Stimulated activated naive B cell treated with anti-CD40 and anti-IgM and Interleukin-4, amounts not matched to agents 10 μg/mL and 1 μg/mL and 100 μg/mL, for 72 hours (primary cell): ENCODE measurements at regions not wholly inside any gene's neighbourhood (a gene's known extent, or its start where the extent isn't known, plus 50 kb on each side); places are given as distances from the start of the nearest gene placed in this dataset.

ENCODE experiments used
- ATAC-seq, 2 donors: fragments of 150-1000 bp; cut with Tn5 transposase; replicated peaks; 2 replicates each; pipeline ENCODE4 v1.10.0; 2021; ENCODE audit warnings: moderate library complexity in 1 of 2
- DNase-seq: peaks from one replicate; pipeline ENCODE4 v3.0.0; 2021
- H3K27ac Mint-ChIP-seq: one replicate; pipeline ENCODE4 v1.8.0; 2022; ENCODE audit warnings: mild to moderate bottlenecking, mixed read lengths
- H3K27me3 Mint-ChIP-seq, 2 donors: one replicate each; pipeline ENCODE4 v1.8.0; 2022; ENCODE audit warnings: mixed read lengths in 2 of 2
- H3K36me3 Mint-ChIP-seq, 2 donors: one replicate each; pipeline ENCODE4 v1.8.0; 2022; ENCODE audit warnings: mixed read lengths in 2 of 2, mild to moderate bottlenecking in 1 of 2
- H3K4me1 Mint-ChIP-seq, 2 donors: one replicate each; pipeline ENCODE4 v1.8.0; 2022; ENCODE audit warnings: mixed read lengths in 2 of 2, mild to moderate bottlenecking in 1 of 2
- H3K4me3 Mint-ChIP-seq, 2 donors: one replicate each; pipeline ENCODE4 v1.8.0; 2022; ENCODE audit warnings: mild to moderate bottlenecking in 2 of 2, mixed read lengths in 2 of 2, moderate library complexity in 1 of 2
- H3K9me3 Mint-ChIP-seq, 2 donors: one replicate each; pipeline ENCODE4 v1.8.0; 2022; ENCODE audit warnings: mixed read lengths in 2 of 2, mild to moderate bottlenecking in 1 of 2

- peaks cover 0 to 3% of the 10 kb centered on the region in 2 donors for H3K27me3 Mint-ChIP-seq
- H3K4me1 Mint-ChIP-seq: no peaks in the 10 kb centered on the region
- no peaks in the 10 kb centered on the region for H3K36me3 Mint-ChIP-seq
- ATAC-seq (no peak), DNase-seq (no peak)
- no peak overlapping the region for H3K4me3 Mint-ChIP-seq
- H3K9me3 Mint-ChIP-seq: peaks cover 2 to 5% of the 10 kb centered on the region in 2 donors
- no peak overlapping the region for H3K27ac Mint-ChIP-seq
Observed at GRCh38 chr16:73775841-73776388, 520.7 kb upstream of the PSMD7 start.

GRCh38 chr16:73771196-73772064, 525.2 kb upstream of the PSMD7 start:
- Mint-ChIP-seq H3K36me3 (no peaks in the 10 kb centered on the region), H3K27me3 (no peaks in the 10 kb centered on the region), H3K9me3 (peaks cover 2 to 5% of the 10 kb centered on the region in 2 donors), H3K27ac (no peak overlapping the region), H3K4me1 (no peaks in the 10 kb centered on the region), H3K4me3 (no peak overlapping the region)
- ATAC-seq: no peak
- DNase-seq: no peak

GRCh38 chr16:73768786-73769203, 527.8 kb upstream of the PSMD7 start:
- ATAC-seq: no peak
- H3K4me3 Mint-ChIP-seq: no peak overlapping the region
- peaks cover 1 to 5% of the 10 kb centered on the region in 2 donors for H3K9me3 Mint-ChIP-seq
- no peaks in the 10 kb centered on the region for H3K27me3 Mint-ChIP-seq
- H3K4me1 Mint-ChIP-seq: no peaks in the 10 kb centered on the region
- H3K36me3 Mint-ChIP-seq: no peaks in the 10 kb centered on the region
- no peak overlapping the region for H3K27ac Mint-ChIP-seq
- no peak for DNase-seq

- no peak overlapping the region for H3K27ac Mint-ChIP-seq
- H3K27me3 Mint-ChIP-seq: no peaks in the 10 kb centered on the region
- H3K36me3 Mint-ChIP-seq: no peaks in the 10 kb centered on the region
- no peaks in the 10 kb centered on the region for H3K4me1 Mint-ChIP-seq
- H3K4me3 Mint-ChIP-seq: no peak overlapping the region
- ATAC-seq: no peak
- DNase-seq: no peak
- H3K9me3 Mint-ChIP-seq: peaks cover 0 to 5% of the 10 kb centered on the region in 2 donors
Observed at GRCh38 chr16:73764321-73764720, 532.3 kb upstream of the PSMD7 start.

- no peak for DNase-seq
- H3K9me3 Mint-ChIP-seq: peaks cover 0 to 7% of the 10 kb centered on the region in 2 donors
- no peak overlapping the region for H3K27ac Mint-ChIP-seq
- no peaks in the 10 kb centered on the region for H3K36me3 Mint-ChIP-seq
- H3K27me3 Mint-ChIP-seq: peaks cover 0 to 5% of the 10 kb centered on the region in 2 donors
- H3K4me3 Mint-ChIP-seq: no peak overlapping the region
- no peak for ATAC-seq
- H3K4me1 Mint-ChIP-seq: no peaks in the 10 kb centered on the region
Observed at GRCh38 chr16:73756289-73757178, 540.1 kb upstream of the PSMD7 start.

- no peak overlapping the region for H3K4me3 Mint-ChIP-seq
- H3K36me3 Mint-ChIP-seq: no peaks in the 10 kb centered on the region
- no peak for DNase-seq
- H3K27ac Mint-ChIP-seq: no peak overlapping the region
- peaks cover 0 to 5% of the 10 kb centered on the region in 2 donors for H3K27me3 Mint-ChIP-seq
- no peak for ATAC-seq
- H3K9me3 Mint-ChIP-seq: peaks cover 4 to 7% of the 10 kb centered on the region in 2 donors
- no peaks in the 10 kb centered on the region for H3K4me1 Mint-ChIP-seq
Observed at GRCh38 chr16:73753931-73754330, 542.7 kb upstream of the PSMD7 start.

GRCh38 chr16:73750639-73751038, 546.0 kb upstream of the PSMD7 start:
- ATAC-seq (no peak), DNase-seq (no peak)
- peaks cover 5 to 7% of the 10 kb centered on the region in 2 donors for H3K9me3 Mint-ChIP-seq
- no peak overlapping the region for H3K27ac Mint-ChIP-seq
- no peaks in the 10 kb centered on the region for H3K4me1 Mint-ChIP-seq
- no peaks in the 10 kb centered on the region for H3K27me3 Mint-ChIP-seq
- H3K36me3 Mint-ChIP-seq: no peaks in the 10 kb centered on the region
- no peak overlapping the region for H3K4me3 Mint-ChIP-seq

- no peak overlapping the region for H3K27ac Mint-ChIP-seq
- ATAC-seq: no peak
Observed at GRCh38 chr16:73747328-73747727, 549.3 kb upstream of the PSMD7 start.

GRCh38 chr16:73746554-73746953, 550.1 kb upstream of the PSMD7 start:
- ATAC-seq (no peak), DNase-seq (no peak)
- H3K4me1 Mint-ChIP-seq: no peaks in the 10 kb centered on the region
- H3K36me3 Mint-ChIP-seq: no peaks in the 10 kb centered on the region
- peaks cover 4 to 12% of the 10 kb centered on the region in 2 donors for H3K9me3 Mint-ChIP-seq
- H3K4me3 Mint-ChIP-seq: no peak overlapping the region
- H3K27ac Mint-ChIP-seq: no peak overlapping the region
- H3K27me3 Mint-ChIP-seq: peaks cover 0 to 4% of the 10 kb centered on the region in 2 donors

More at GRCh38 chr16:73747328-73747727, 549.3 kb upstream of the PSMD7 start:
- Mint-ChIP-seq H3K4me1 (no peaks in the 10 kb centered on the region), H3K36me3 (no peaks in the 10 kb centered on the region), H3K27me3 (peaks cover 0 to 4% of the 10 kb centered on the region in 2 donors), H3K9me3 (peaks cover 4 to 12% of the 10 kb centered on the region in 2 donors), H3K4me3 (no peak overlapping the region)
- no peak for DNase-seq

GRCh38 chr16:73743665-73744496, 552.7 kb upstream of the PSMD7 start:
- Mint-ChIP-seq H3K4me1 (no peaks in the 10 kb centered on the region), H3K4me3 (no peak overlapping the region), H3K27ac (no peak overlapping the region), H3K27me3 (peaks cover 0 to 4% of the 10 kb centered on the region in 2 donors), H3K36me3 (no peaks in the 10 kb centered on the region), H3K9me3 (peaks cover 0 to 7% of the 10 kb centered on the region in 2 donors)
- ATAC-seq (no peak), DNase-seq (no peak)

- no peak overlapping the region for H3K4me3 Mint-ChIP-seq
Observed at GRCh38 chr16:73739049-73739769, 557.4 kb upstream of the PSMD7 start.

GRCh38 chr16:73738266-73738665, 558.3 kb upstream of the PSMD7 start:
- Mint-ChIP-seq H3K36me3 (no peaks in the 10 kb centered on the region), H3K9me3 (peaks cover 0 to 2% of the 10 kb centered on the region in 2 donors), H3K4me3 (no peak overlapping the region), H3K4me1 (no peaks in the 10 kb centered on the region), H3K27me3 (no peaks in the 10 kb centered on the region), H3K27ac (no peak overlapping the region)
- ATAC-seq (no peak), DNase-seq (no peak)

More at GRCh38 chr16:73739049-73739769, 557.4 kb upstream of the PSMD7 start:
- Mint-ChIP-seq H3K27me3 (no peaks in the 10 kb centered on the region), H3K36me3 (no peaks in the 10 kb centered on the region), H3K4me1 (no peaks in the 10 kb centered on the region), H3K9me3 (peaks cover 2 to 3% of the 10 kb centered on the region in 2 donors), H3K27ac (no peak overlapping the region)
- ATAC-seq (no peak), DNase-seq (no peak)

- no peaks in the 10 kb centered on the region for H3K27me3 Mint-ChIP-seq
- ATAC-seq: no peak
- H3K4me3 Mint-ChIP-seq: no peak overlapping the region
- no peaks in the 10 kb centered on the region for H3K36me3 Mint-ChIP-seq
- DNase-seq: no peak
- no peak overlapping the region for H3K27ac Mint-ChIP-seq
- no peaks in the 10 kb centered on the region for H3K4me1 Mint-ChIP-seq
- H3K9me3 Mint-ChIP-seq: peaks cover 0 to 2% of the 10 kb centered on the region in 2 donors
Observed at GRCh38 chr16:73737637-73738036, 559.0 kb upstream of the PSMD7 start.
